Right lobe of liver (tissue), 6 donors: ENCODE measurements at regions not wholly inside any gene's neighbourhood (a gene's known extent, or its start where the extent isn't known, plus 50 kb on each side); places are given as distances from the start of the nearest gene placed in this dataset.

ENCODE experiments used
- ATAC-seq, 4 donors: fragments of 200-7000 bp; cut with Tn5 transposase; one replicate each; pipeline ENCODE4 v1.9.1; 2020; ENCODE audit warnings: mild to moderate bottlenecking in 4 of 4, moderate library complexity in 4 of 4
- DNase-seq, 3 donors: peaks; one replicate each; pipeline ENCODE4 v3.0.0-alpha.2; 2020
- H3K27ac ChIP-seq, 3 donors: fragments of 200-600 bp; one replicate each; pipeline ENCODE4 v1.8.0; 2022
- H3K27me3 ChIP-seq, 2 donors: fragments of 200-600 bp; one replicate each; pipeline ENCODE4 v1.8.0; 2022
- H3K36me3 ChIP-seq, 4 donors: fragments of 200-600 bp; sonication (generic) in 1 of 4; one replicate each; pipeline versions ENCODE4 v1.5.1 to v1.8.0; 2017 to 2022; ENCODE audit warnings: control low read depth in 1 of 4
- H3K4me1 ChIP-seq, 4 donors: fragments of 200-600 bp; sonication (generic) in 1 of 4; one replicate each; pipeline versions ENCODE4 v1.5.1 to v1.8.0; 2017 to 2022; ENCODE audit warnings: control low read depth in 1 of 4
- H3K4me3 ChIP-seq, 3 donors: fragments of 200-600 bp; one replicate each; pipeline ENCODE4 v1.8.0; 2022
- H3K9me3 ChIP-seq, 4 donors: fragments of 200-600 bp; sonication (generic) in 1 of 4; one replicate each; pipeline versions ENCODE4 v1.5.1 to v1.8.0; 2017 to 2022; ENCODE audit warnings: control low read depth in 1 of 4
- POLR2A ChIP-seq: fragments of 450-650 bp; IDR thresholded peaks from one replicate; pipeline ENCODE4 v1.6.1; 2017; ENCODE audit warnings: antibody characterized with exemption, mild to moderate bottlenecking
- WGBS: methylation state at CpG from one replicate; pipeline ENCODE4 v1.1.6; 2018; ENCODE audit warnings: low coverage, low lambda C conversion rate; ENCODE audit not compliant: insufficient coverage; ENCODE audit errors: missing lambda C conversion rate; 5-methylcytosine and 5-hydroxymethylcytosine counted together
- intact Hi-C, 2 donors: fragments of 100-400 bp; cut with DNase I; formaldehyde crosslinking; loops; one replicate each; pipeline versions ENCODE4 v1.11.2 to v1.14.1; 2022
- TF ChIP-seq, protein P1 (sequence below), 4 donors: fragments of 200-600 bp in 3 of 4; fragments of 450-650 bp in 1 of 4; IDR thresholded peaks; one replicate each; pipeline versions ENCODE4 v1.5.1 to v1.8.0; 2016 to 2022; ENCODE audit warnings: antibody characterized with exemption in 4 of 4, mild to moderate bottlenecking in 2 of 4
- donor health status: DM: no; HTN: yes; CAD: no.
- donor health status: DM: no; HTN: no; CAD: no.
- donor health status: DM: no; HTN: no; CAD: no.
- donor health status: DM: no; HTN: yes; CAD: no.
- donor health status: DM: no; HTN: yes; CAD: no.

GRCh38 chr2:195538937-195539336 lies 118.1 kb upstream of the SLC39A10 start:
- no peak overlapping the region for H3K27ac ChIP-seq
- H3K9me3 ChIP-seq = no peaks in the 10 kb centered on the region
- intact Hi-C loops = no loop called here
- H3K27me3 ChIP-seq = no peaks in the 10 kb centered on the region
- WGBS = 79% methylated on average over 2 of the region's 2 CpGs
- no peaks in the 10 kb centered on the region for H3K36me3 ChIP-seq
- peaks cover 0 to 4% (median 0%) of the 10 kb centered on the region in 4 donors for H3K4me1 ChIP-seq
- no peak for DNase-seq
- H3K4me3 ChIP-seq = no peak overlapping the region
- ATAC-seq = no peak
- TF ChIP-seq, protein P1, sequence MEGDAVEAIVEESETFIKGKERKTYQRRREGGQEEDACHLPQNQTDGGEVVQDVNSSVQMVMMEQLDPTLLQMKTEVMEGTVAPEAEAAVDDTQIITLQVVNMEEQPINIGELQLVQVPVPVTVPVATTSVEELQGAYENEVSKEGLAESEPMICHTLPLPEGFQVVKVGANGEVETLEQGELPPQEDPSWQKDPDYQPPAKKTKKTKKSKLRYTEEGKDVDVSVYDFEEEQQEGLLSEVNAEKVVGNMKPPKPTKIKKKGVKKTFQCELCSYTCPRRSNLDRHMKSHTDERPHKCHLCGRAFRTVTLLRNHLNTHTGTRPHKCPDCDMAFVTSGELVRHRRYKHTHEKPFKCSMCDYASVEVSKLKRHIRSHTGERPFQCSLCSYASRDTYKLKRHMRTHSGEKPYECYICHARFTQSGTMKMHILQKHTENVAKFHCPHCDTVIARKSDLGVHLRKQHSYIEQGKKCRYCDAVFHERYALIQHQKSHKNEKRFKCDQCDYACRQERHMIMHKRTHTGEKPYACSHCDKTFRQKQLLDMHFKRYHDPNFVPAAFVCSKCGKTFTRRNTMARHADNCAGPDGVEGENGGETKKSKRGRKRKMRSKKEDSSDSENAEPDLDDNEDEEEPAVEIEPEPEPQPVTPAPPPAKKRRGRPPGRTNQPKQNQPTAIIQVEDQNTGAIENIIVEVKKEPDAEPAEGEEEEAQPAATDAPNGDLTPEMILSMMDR (IDR thresholded peaks at IDR 0.05) = no peak

- Histone ChIP-seq H3K9me3 (no peaks in the 10 kb centered on the region), H3K36me3 (no peaks in the 10 kb centered on the region), H3K27ac (no peak overlapping the region), H3K4me1 (peaks cover 0 to 4% (median 0%) of the 10 kb centered on the region in 4 donors), H3K27me3 (no peaks in the 10 kb centered on the region), H3K4me3 (no peak overlapping the region)
- ATAC-seq (no peak), DNase-seq (no peak)
- TF ChIP-seq POLR2A = no peak
- TF ChIP-seq, protein P1 (IDR thresholded peaks at IDR 0.05) = no peak
- WGBS = no CpG with 5 or more reads among the region's 3 CpGs
- intact Hi-C loops = no loop called here
These were observed 119.2 kb upstream of the SLC39A10 start for GRCh38 chr2:195537811-195538210.

DNA sequence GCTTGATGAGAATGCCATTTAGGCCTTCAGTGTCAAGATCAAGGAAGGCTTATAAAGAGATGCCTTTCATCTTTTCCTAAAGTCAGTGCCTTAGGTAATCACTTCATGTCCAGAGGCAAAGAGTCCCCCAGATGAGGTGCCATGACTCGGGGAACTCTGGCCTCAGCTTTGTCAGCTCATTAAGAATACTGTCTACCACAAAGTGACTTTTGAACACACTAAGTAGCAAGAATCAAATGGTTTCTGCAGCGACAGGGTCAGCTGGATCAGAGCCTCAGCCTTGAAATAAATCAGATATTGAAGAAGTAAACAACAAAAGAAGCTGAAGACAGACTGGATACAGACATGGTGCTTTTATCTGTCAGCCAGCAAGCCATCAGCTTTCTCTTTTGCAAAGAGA lies 120.1 kb upstream of the SLC39A10 start:
- no peaks in the 10 kb centered on the region for H3K27me3 ChIP-seq
- intact Hi-C loops = no loop called here
- WGBS = 44% methylated on average over 2 of the region's 2 CpGs

GRCh38 chr2:195535911-195536522 lies 121.0 kb upstream of the SLC39A10 start:
- TF ChIP-seq, protein P1 (IDR thresholded peaks at IDR 0.05) = no peak
- TF ChIP-seq POLR2A = no peak
- no peak overlapping the region for H3K4me3 ChIP-seq
- H3K36me3 ChIP-seq = no peaks in the 10 kb centered on the region
- peak; percentile 63 to 80 (median 70) for ATAC-seq
- DNase-seq = peak in 1 of 3 donors; percentile 60
- 58% methylated on average over 7 of the region's 7 CpGs for WGBS
- no peaks in the 10 kb centered on the region for H3K27me3 ChIP-seq
- H3K27ac ChIP-seq = no peak overlapping the region
- H3K4me1 ChIP-seq = peaks cover 0 to 4% (median 0%) of the 10 kb centered on the region in 4 donors
- no peaks in the 10 kb centered on the region for H3K9me3 ChIP-seq
- intact Hi-C loops = no loop called here

More for the DNA sequence above, 120.1 kb upstream of the SLC39A10 start:
- Histone ChIP-seq H3K27ac (no peak overlapping the region), H3K9me3 (no peaks in the 10 kb centered on the region), H3K4me3 (no peak overlapping the region), H3K4me1 (peaks cover 0 to 4% (median 0%) of the 10 kb centered on the region in 4 donors), H3K36me3 (no peaks in the 10 kb centered on the region)
- no peak for DNase-seq
- no peak for TF ChIP-seq POLR2A
- TF ChIP-seq, protein P1 (IDR thresholded peaks at IDR 0.05) = no peak
- ATAC-seq = no peak
